Endothelial cell of umbilical vein (primary cell): ENCODE measurements at regions not wholly inside any gene's neighbourhood (a gene's known extent, or its start where the extent isn't known, plus 50 kb on each side); places are given as distances from the start of the nearest gene placed in this dataset.

Source experiments
- BruUV-seq: library from RNA; stranded (reverse); fragments of 400-500 nt; replicated peaks from 2 replicates; lab custom pipeline; 2021; lab: Mats Ljungman, UMichigan
- CTCF ChIA-PET: fragments of 300-600, 350-600 bp; sonication (Branson Sonifier 250); formaldehyde crosslinking; loops from one replicate; lab custom pipeline; 2021; ENCODE audit warnings: antibody characterized with exemption, inconsistent platforms; lab: Charles Lee
- POLR2A ChIA-PET: fragments of 300-600, 350-600 bp; sonication (Branson Sonifier 250); formaldehyde crosslinking; loops from one replicate; lab custom pipeline; 2021; ENCODE audit warnings: antibody characterized with exemption, inconsistent platforms; lab: Charles Lee
- DNase-seq: peaks from one replicate; pipeline ENCODE4 v3.0.0-alpha.2; 2011; ENCODE audit warnings: low read depth, low spot score
- FAIRE-seq: peaks from 2 replicates; lab custom pipeline; 2011; peaks lifted over from hg19 to GRCh38; lab: Jason Lieb, UNC
- H2AFZ ChIP-seq: 2 replicates; pipeline ENCODE4 v1.6.0; 2012; ENCODE audit warnings: low read depth, low read length, control low read depth, inconsistent platforms
- H3K27ac ChIP-seq: 2 replicates; pipeline ENCODE4 v1.5.1; 2011; ENCODE audit warnings: low read depth, mild to moderate bottlenecking, control low read depth, low read length, moderate library complexity; ENCODE audit not compliant: insufficient read depth
- H3K27me3 ChIP-seq, 2 experiments: 2 replicates each; pipeline versions ENCODE4 v1.6.0 to v1.6.1; 2011; ENCODE audit warnings: low read length in 2 of 2, mixed read lengths in 1 of 2; ENCODE audit not compliant: control insufficient read depth in 2 of 2, insufficient read depth in 2 of 2
- H3K36me3 ChIP-seq, 2 experiments: 2 replicates in 1 of 2; 3 replicates in 1 of 2; pipeline ENCODE4 v1.5.1; 2011; ENCODE audit warnings: low read length in 2 of 2, mild to moderate bottlenecking in 1 of 2, moderate library complexity in 1 of 2; ENCODE audit not compliant: control insufficient read depth in 2 of 2, insufficient read depth in 2 of 2; ENCODE audit errors: extremely low read depth in 1 of 2
- H3K4me1 ChIP-seq: 3 replicates; pipeline ENCODE4 v1.5.1; 2011; ENCODE audit warnings: mild to moderate bottlenecking, low read length; ENCODE audit not compliant: control insufficient read depth, insufficient read depth; ENCODE audit errors: extremely low read depth
- H3K4me2 ChIP-seq: 2 replicates; pipeline ENCODE4 v1.6.1; 2011; ENCODE audit warnings: low read length, control low read depth, mixed read lengths; ENCODE audit not compliant: insufficient read depth
- H3K4me3 ChIP-seq, 3 experiments: fragments of 200-600 bp in 1 of 3; sonication (generic), shearing (Covaris generic) in 1 of 3; replicated peaks in 1 of 3; 2 replicates each; pipeline ENCODE4 v1.5.1; 2011 to 2016; ENCODE audit warnings: control low read depth in 3 of 3, low read length in 3 of 3, mild to moderate bottlenecking in 2 of 3, inconsistent platforms in 1 of 3, low read depth in 1 of 3, moderate library complexity in 1 of 3; ENCODE audit not compliant: insufficient read depth in 1 of 3
- H3K79me2 ChIP-seq: 2 replicates; pipeline ENCODE4 v1.6.0; 2012; ENCODE audit warnings: low read length, inconsistent platforms; ENCODE audit not compliant: control insufficient read depth, insufficient read depth
- H3K9ac ChIP-seq: replicated peaks from 2 replicates; pipeline ENCODE3; 2011; ENCODE audit warnings: low read length, control low read depth; ENCODE audit not compliant: insufficient read depth; ENCODE audit errors: extremely low read depth
- H3K9me1 ChIP-seq: replicated peaks from 3 replicates; pipeline ENCODE4 v1.6.0; 2011; ENCODE audit warnings: mild to moderate bottlenecking, low read length; ENCODE audit not compliant: control insufficient read depth, insufficient read depth; ENCODE audit errors: extremely low read depth
- H3K9me3 ChIP-seq: replicated peaks from 2 replicates; pipeline ENCODE4 v1.5.1; 2012; ENCODE audit warnings: low read length, inconsistent platforms; ENCODE audit not compliant: control insufficient read depth, insufficient read depth
- H4K20me1 ChIP-seq: replicated peaks from 2 replicates; pipeline ENCODE3; 2011; ENCODE audit warnings: mild to moderate bottlenecking, low read length; ENCODE audit not compliant: control insufficient read depth, insufficient read depth; ENCODE audit errors: extremely low read depth
- EZH2 ChIP-seq: IDR thresholded peaks from 2 replicates; pipeline ENCODE4 v1.6.1; 2012; ENCODE audit warnings: borderline replicate concordance, low read depth, mild to moderate bottlenecking, moderate library complexity, low read length, inconsistent platforms; ENCODE audit not compliant: severe bottlenecking
- JUN ChIP-seq: IDR thresholded peaks from 2 replicates; pipeline ENCODE4 v1.6.1; 2011; ENCODE audit warnings: borderline replicate concordance, low read depth; ENCODE audit not compliant: insufficient read length, insufficient read depth
- MYC ChIP-seq: IDR thresholded peaks from one replicate; pipeline ENCODE4 v1.6.1; 2011; ENCODE audit warnings: mild to moderate bottlenecking, low read depth, low read length
- POLR2A ChIP-seq: IDR thresholded peaks from 2 replicates; pipeline ENCODE4 v1.6.1; 2012; ENCODE audit warnings: low read depth, mild to moderate bottlenecking, control low read depth, low read length
- dilution Hi-C: fragments of 300-500 bp; cut with MboI; formaldehyde crosslinking; loops from one replicate; pipeline ENCODE4 v1.15.0; 2019; ENCODE audit warnings: low sequenced_read_pairs; ENCODE audit not compliant: extremely low pct_ligation_motif_present
- intact Hi-C: fragments of 100-400 bp; cut with micrococcal nuclease; formaldehyde crosslinking; loops from one replicate; pipeline ENCODE4 v1.10.0; 2022

DNA sequence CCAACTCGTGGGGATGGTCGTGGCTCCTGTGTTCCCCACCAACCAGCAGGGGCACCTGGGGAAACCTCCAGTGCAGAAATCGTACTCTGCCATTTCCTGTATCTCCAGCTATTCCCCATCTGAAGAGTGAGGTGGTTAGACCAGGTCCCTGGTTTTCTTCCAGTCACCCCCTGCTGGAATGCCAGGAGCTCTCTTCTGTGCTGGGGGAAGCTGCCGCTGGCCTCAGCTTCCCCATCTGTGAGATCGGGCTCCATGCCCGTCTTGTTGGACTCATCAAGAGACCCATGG, 119.7 kb downstream of the INHBB start:
- dilution Hi-C loops: no loop called here
- Histone ChIP-seq H3K9ac (no peak overlapping the region), H3K9me3 (no peaks in the 10 kb centered on the region), H2AFZ (no peak overlapping the region), H3K4me1 (no peaks in the 10 kb centered on the region), H3K4me2 (no peak overlapping the region), H3K27ac (no peak overlapping the region), H3K27me3 (peaks cover 11 to 14% of the 10 kb centered on the region in 2 experiments), H3K4me3 (no peak overlapping the region), H3K9me1 (no peaks in the 10 kb centered on the region), H3K36me3 (no peaks in the 10 kb centered on the region), H4K20me1 (no peaks in the 10 kb centered on the region), H3K79me2 (no peaks in the 10 kb centered on the region)
- intact Hi-C loops: no loop called here
- DNase-seq (no peak), FAIRE-seq (no peak)
- BruUV-seq: no TSS peak
- CTCF ChIA-PET: interaction anchor here (1.7 kb wide), 1 partner anchor 122 kb away, joined by 5 read pairs; no protein-coding TSS in a partner anchor
- TF ChIP-seq MYC (no peak), JUN (no peak)
- POLR2A ChIA-PET: no interaction called here

DNA sequence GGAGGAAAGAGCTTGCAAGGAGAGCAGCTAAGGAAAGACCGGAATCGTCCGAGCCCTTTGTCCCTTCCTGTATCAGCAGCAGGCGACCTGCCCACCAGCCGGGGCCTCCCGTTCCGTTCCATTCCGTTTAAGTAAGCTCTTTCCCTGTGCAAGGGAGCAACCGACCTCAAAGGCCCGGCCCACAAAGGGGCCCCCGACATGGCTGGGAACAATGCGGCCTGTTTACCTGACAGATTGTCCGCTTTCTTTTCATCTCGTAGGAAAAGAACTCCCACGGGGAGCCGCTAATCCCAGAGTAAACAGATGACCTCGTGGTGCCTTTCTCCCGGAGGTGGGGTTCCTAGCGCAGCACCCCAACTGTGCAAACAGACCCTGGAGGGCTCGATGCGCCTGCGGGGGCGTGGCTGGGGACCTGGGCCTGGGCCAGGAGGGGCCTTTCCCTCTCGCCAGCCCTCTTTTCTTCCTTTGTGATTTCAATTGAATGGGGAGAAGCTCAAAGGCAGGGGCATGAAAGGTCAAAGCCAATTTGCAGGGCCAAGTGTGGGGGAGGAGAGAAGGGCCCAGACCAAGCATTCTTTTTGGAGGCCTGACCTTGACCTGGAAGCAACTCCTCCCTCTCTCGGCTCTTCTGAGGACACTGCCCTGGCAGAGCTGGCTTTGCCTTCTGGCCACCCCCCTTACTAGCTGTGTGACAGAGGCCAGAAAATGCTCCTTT, 120.2 kb downstream of the INHBB start:
- H3K27me3 ChIP-seq: peaks cover 14 to 15% of the 10 kb centered on the region in 2 experiments
- no peak overlapping the region for H3K4me3 ChIP-seq
- H3K9me3 ChIP-seq: no peaks in the 10 kb centered on the region
- H3K4me2 ChIP-seq: no peak overlapping the region
- no peak overlapping the region for H3K9ac ChIP-seq
- H3K4me1 ChIP-seq: no peaks in the 10 kb centered on the region
- dilution Hi-C loops (no loop called here), intact Hi-C loops (no loop called here)
- no peaks in the 10 kb centered on the region for H3K9me1 ChIP-seq
- H2AFZ ChIP-seq: no peak overlapping the region
- CTCF ChIA-PET: interaction anchor here (1.7 kb wide), 1 partner anchor 123 kb away, joined by 5 read pairs; no protein-coding TSS in a partner anchor
- TF ChIP-seq EZH2 (peak; percentile 46), POLR2A (no peak)
- no peaks in the 10 kb centered on the region for H3K36me3 ChIP-seq
- no peaks in the 10 kb centered on the region for H4K20me1 ChIP-seq
- DNase-seq (no peak), FAIRE-seq (no peak)
- POLR2A ChIA-PET: no interaction called here
- no peaks in the 10 kb centered on the region for H3K79me2 ChIP-seq
- H3K27ac ChIP-seq: no peak overlapping the region
- no TSS peak for BruUV-seq
